Stimulated activated memory B cell treated with anti-CD40 and anti-IgM and Interleukin-4, amounts not matched to agents 10 μg/mL and 1 μg/mL and 100 μg/mL, for 72 hours (primary cell): ENCODE measurements at regions not wholly inside any gene's neighbourhood (a gene's known extent, or its start where the extent isn't known, plus 50 kb on each side); places are given as distances from the start of the nearest gene placed in this dataset.
"Not testable (repeated sequence)": the region's sequence is repeated elsewhere in the genome, so short reads cannot be mapped to it uniquely, and the experiment has no call there.

Source experiments
- ATAC-seq: fragments of 150-1000 bp; cut with Tn5 transposase; 2 replicates; pipeline ENCODE4 v1.10.0; 2021
- H3K27ac Mint-ChIP-seq: one replicate; pipeline ENCODE4 v1.8.0; 2022; ENCODE audit warnings: mild to moderate bottlenecking, mixed read lengths
- H3K27me3 Mint-ChIP-seq: one replicate; pipeline ENCODE4 v1.8.0; 2022; ENCODE audit warnings: mixed read lengths
- H3K36me3 Mint-ChIP-seq: one replicate; pipeline ENCODE4 v1.8.0; 2022; ENCODE audit warnings: mixed read lengths
- H3K4me1 Mint-ChIP-seq: one replicate; pipeline ENCODE4 v1.8.0; 2022; ENCODE audit warnings: mixed read lengths
- H3K4me3 Mint-ChIP-seq: one replicate; pipeline ENCODE4 v1.8.0; 2022; ENCODE audit warnings: mild to moderate bottlenecking, moderate library complexity, mixed read lengths
- H3K9me3 Mint-ChIP-seq: one replicate; pipeline ENCODE4 v1.8.0; 2022; ENCODE audit warnings: mixed read lengths

- ATAC-seq = no peak
- H3K9me3 Mint-ChIP-seq = no peaks in the 10 kb centered on the region
- H3K4me3 Mint-ChIP-seq = no peak overlapping the region
- peaks cover 6% of the 10 kb centered on the region for H3K4me1 Mint-ChIP-seq
- H3K27ac Mint-ChIP-seq = no peak overlapping the region
- no peaks in the 10 kb centered on the region for H3K27me3 Mint-ChIP-seq
- H3K36me3 Mint-ChIP-seq = no peaks in the 10 kb centered on the region
Measured at GRCh38 chr1:43038232-43038935, 79.7 kb upstream of the SLC2A1 start.

DNA sequence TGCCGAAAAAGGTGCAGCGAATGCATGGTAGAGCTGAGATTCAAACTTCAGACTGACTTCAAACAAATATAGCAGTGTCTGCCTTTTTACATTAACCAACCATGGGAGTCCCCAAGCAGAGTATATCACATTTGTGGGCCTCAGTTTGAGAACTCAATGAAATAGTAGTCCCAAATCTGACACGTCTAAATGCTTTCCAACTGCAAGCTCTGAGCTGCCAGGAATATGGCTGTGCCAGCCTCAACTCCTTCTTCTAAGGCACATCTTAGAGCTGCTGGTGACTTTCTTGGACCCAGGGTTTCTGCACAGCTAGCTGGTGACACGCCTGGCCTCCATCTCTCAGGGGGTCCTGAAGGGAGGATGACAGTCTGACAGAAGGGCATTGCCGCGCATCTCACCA lies 78.8 kb upstream of the SLC2A1 start:
- Mint-ChIP-seq H3K27ac (no peak overlapping the region), H3K36me3 (no peaks in the 10 kb centered on the region), H3K27me3 (no peaks in the 10 kb centered on the region), H3K9me3 (no peaks in the 10 kb centered on the region), H3K4me1 (peaks cover 6% of the 10 kb centered on the region), H3K4me3 (no peak overlapping the region)
- ATAC-seq = no peak

DNA sequence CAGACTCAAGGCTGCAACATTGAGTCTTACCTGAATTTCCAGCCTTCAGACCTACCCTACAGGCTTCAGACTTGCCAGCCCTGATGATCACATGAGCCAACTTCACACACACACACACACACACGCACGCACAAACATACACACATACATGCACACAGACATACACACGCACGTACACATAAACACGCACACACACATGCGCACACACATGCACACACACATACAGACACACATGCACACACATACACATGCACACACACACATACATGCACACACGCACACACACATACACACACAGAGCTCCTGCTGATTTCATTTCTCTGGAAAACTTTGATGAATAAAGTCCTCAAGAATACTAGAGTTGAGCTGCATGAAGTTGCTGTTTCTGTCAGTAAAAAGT lies 78.3 kb upstream of the SLC2A1 start:
- H3K27ac Mint-ChIP-seq = no peak overlapping the region
- H3K4me1 Mint-ChIP-seq = peaks cover 6% of the 10 kb centered on the region
- H3K36me3 Mint-ChIP-seq = no peaks in the 10 kb centered on the region
- no peaks in the 10 kb centered on the region for H3K27me3 Mint-ChIP-seq
- H3K4me3 Mint-ChIP-seq = no peak overlapping the region
- H3K9me3 Mint-ChIP-seq = no peaks in the 10 kb centered on the region
- ATAC-seq = no peak

DNA sequence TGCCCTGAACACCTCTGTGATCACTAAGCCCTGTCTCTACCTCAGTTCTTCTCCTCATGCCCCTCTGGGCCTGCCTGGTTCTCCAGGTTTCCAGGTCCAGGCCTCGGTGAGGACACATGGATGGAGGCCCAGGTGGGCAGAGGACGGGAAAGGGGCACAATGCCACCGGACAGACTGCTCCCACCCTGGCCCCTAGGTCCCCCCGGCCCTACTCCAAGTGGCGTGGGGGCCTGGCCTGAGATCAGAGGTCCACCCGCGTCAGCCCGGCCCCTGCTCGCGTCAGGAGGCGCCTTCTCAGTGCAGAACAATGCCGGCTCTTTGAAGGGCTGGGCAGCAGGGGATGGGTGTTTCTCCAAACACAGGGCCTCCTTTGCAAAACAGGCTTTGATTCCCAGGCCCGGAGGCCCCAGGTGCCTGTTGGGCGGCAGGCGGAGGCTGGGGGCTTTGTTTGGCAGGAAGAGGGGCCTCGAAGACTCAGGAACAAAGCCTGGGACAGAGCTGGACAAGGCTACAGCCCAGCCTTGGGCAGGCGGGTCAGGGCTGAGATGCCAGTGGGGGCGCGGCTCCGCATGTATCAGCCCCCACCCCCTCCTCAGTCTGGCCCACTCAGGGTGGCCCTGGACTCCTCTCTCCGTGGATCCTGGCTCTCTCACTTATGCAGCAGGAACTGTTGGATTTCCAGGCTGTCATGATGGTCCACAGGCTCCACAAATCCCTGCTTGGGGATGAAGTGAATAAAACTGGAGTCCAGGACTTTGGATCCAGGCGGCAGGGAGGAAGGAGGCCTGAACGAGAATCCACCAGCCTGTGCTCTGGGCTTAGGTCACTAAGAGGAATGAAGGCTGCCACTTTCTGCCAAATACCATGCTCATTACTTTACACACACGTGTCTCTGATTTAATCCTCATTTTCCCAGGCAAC lies 77.4 kb upstream of the SLC2A1 start:
- H3K36me3 Mint-ChIP-seq = no peaks in the 10 kb centered on the region
- H3K27ac Mint-ChIP-seq = no peak overlapping the region
- no peaks in the 10 kb centered on the region for H3K27me3 Mint-ChIP-seq
- no peaks in the 10 kb centered on the region for H3K9me3 Mint-ChIP-seq
- peaks cover 6% of the 10 kb centered on the region for H3K4me1 Mint-ChIP-seq
- ATAC-seq = no peak
- H3K4me3 Mint-ChIP-seq = no peak overlapping the region

GRCh38 chr1:43034778-43035177 lies 76.1 kb upstream of the SLC2A1 start:
- no peaks in the 10 kb centered on the region for H3K36me3 Mint-ChIP-seq
- ATAC-seq = no peak

DNA sequence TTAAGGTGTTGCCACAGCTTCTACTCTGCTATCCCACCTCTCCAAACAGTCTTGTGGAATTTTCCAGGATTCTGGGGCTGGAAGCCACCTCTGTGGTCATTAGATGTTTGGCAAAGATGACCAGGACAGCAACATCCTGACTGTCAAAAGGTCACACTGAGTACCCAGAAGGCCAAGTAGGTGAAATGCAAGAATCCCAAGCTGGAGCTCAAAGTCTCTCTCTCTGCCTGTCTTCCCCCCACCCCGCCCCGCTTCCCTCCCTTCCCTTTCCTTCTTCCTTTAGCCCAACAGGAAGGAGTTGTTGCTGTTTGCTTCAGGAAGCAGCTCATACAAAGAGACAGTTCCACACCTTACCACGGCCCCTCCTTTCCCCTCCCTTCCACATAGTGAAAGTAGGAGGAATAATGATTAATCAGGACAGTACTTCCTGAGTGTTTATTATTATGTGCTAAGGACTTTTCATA lies 75.6 kb upstream of the SLC2A1 start:
- H3K36me3 Mint-ChIP-seq = no peaks in the 10 kb centered on the region
- no peak for ATAC-seq
- H3K4me3 Mint-ChIP-seq = no peak overlapping the region
- no peaks in the 10 kb centered on the region for H3K27me3 Mint-ChIP-seq
- peak overlapping the region; percentile 28 for H3K27ac Mint-ChIP-seq
- no peaks in the 10 kb centered on the region for H3K9me3 Mint-ChIP-seq
- H3K4me1 Mint-ChIP-seq = peaks cover 6% of the 10 kb centered on the region

More at GRCh38 chr1:43034778-43035177, 76.1 kb upstream of the SLC2A1 start:
- Mint-ChIP-seq H3K4me3 (no peak overlapping the region), H3K4me1 (peaks cover 6% of the 10 kb centered on the region), H3K27me3 (no peaks in the 10 kb centered on the region), H3K9me3 (no peaks in the 10 kb centered on the region), H3K27ac (peak overlapping the region; percentile 28)

DNA sequence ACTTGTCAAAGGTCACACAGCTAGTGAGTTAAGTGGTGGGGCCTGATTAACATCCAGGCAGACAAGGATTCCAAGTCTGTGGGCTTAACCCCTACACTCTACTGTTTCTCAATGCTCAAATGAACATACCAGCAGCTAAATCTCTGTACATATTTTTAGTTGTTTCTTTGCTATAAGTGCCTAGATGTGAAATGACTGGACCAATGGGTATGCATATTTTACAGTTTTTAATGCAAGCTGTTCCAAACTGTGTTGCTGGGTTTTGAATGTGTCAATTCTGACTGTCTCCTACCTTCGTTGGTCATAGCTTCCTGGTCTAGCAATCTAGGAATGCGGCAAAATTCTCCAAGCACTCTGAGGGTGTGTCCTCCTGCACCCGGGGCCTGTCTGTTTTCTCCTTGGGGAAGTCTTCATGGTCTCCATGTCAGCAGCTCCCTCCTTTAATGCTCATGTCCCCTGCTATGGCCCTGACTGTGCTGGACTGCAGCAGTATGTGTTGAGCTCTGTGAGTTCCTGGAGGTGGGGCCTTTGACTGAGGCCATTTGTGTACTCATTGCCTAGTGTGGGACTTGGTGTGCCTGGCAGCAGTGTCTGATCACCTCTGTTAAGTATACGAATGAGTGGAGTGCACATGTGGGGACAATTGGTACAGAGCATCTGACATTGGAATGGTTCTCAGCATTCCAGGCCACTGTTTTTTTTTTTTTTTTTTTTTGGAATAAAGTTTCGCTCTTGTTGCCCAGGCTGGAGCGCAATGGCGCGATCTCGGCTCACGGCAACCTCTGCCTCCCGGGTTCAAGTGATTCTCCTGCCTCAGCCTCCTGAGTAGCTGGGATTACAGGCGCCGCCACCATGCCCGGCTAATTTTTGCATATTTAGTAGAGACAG lies 72.9 kb upstream of the SLC2A1 start:
- ATAC-seq = no peak
- H3K36me3 Mint-ChIP-seq = no peaks in the 10 kb centered on the region
- H3K27me3 Mint-ChIP-seq = no peaks in the 10 kb centered on the region
- H3K4me1 Mint-ChIP-seq = peaks cover 6% of the 10 kb centered on the region
- H3K9me3 Mint-ChIP-seq = no peaks in the 10 kb centered on the region
- no peak overlapping the region for H3K27ac Mint-ChIP-seq
- no peak overlapping the region for H3K4me3 Mint-ChIP-seq

- no peak for ATAC-seq
- H3K9me3 Mint-ChIP-seq = no peaks in the 10 kb centered on the region
- no peak overlapping the region for H3K4me3 Mint-ChIP-seq
- H3K27me3 Mint-ChIP-seq = no peaks in the 10 kb centered on the region
- no peaks in the 10 kb centered on the region for H3K4me1 Mint-ChIP-seq
- no peak overlapping the region for H3K27ac Mint-ChIP-seq
- no peaks in the 10 kb centered on the region for H3K36me3 Mint-ChIP-seq
Measured at GRCh38 chr1:43024905-43025304, 66.2 kb upstream of the SLC2A1 start.

DNA sequence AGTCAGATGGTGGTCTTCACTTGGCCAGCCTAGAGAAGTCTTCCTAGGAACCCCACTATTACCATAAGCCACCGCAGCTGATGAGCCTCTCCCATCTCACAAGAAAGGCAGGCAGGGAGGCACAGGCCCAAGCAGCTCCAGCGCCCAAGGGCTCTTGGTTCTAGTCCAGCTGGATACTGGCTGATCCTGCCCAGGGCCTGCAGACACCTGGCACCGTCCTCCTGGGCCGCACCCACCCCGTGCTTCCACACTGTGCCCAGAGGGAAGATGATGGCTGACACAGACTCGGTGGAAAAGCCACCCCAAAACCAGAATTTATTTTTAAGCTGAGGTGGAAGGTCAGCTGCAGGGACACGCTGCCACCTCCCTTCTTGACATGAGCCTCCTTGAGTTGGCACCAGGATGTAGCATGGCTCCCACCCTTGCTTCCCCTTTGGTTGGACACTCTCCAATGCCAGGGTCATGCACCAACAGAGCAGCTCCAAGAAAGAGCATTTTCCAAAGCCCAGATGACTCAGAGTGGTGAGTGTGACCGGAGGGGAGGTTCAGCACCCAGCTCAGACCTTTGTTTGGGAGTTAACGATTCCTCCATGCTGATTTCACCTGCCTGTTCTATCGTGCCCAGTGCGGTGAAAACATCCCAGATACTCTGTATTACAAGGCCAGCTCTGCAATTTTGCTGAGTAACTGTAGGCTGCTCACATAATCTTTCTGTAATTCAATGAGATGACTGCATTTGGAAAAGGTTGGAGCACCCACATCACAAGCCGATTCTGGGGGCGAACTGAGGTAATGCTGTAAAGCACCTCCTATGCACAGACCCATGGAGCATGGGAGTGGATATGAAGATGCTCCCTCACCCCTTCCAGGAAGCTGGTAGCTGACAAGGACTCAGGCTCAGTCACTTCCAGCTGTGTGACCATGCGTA lies 63.1 kb upstream of the SLC2A1 start:
- H3K27ac Mint-ChIP-seq = no peak overlapping the region

GRCh38 chr1:43019226-43019625 lies 60.6 kb upstream of the SLC2A1 start:
- Mint-ChIP-seq H3K9me3 (no peaks in the 10 kb centered on the region), H3K27ac (no peak overlapping the region), H3K27me3 (no peaks in the 10 kb centered on the region), H3K4me3 (no peak overlapping the region), H3K4me1 (no peaks in the 10 kb centered on the region), H3K36me3 (no peaks in the 10 kb centered on the region)
- no peak for ATAC-seq

More for the DNA sequence above, 63.1 kb upstream of the SLC2A1 start:
- H3K4me1 Mint-ChIP-seq = no peaks in the 10 kb centered on the region
- H3K9me3 Mint-ChIP-seq = no peaks in the 10 kb centered on the region
- no peak for ATAC-seq
- no peaks in the 10 kb centered on the region for H3K36me3 Mint-ChIP-seq
- H3K27me3 Mint-ChIP-seq = no peaks in the 10 kb centered on the region
- no peak overlapping the region for H3K4me3 Mint-ChIP-seq

GRCh38 chr1:43018121-43018520 lies 59.5 kb upstream of the SLC2A1 start:
- Mint-ChIP-seq H3K4me3 (no peak overlapping the region), H3K36me3 (no peaks in the 10 kb centered on the region), H3K27me3 (peaks cover 9% of the 10 kb centered on the region), H3K27ac (no peak overlapping the region), H3K4me1 (no peaks in the 10 kb centered on the region), H3K9me3 (no peaks in the 10 kb centered on the region)
- no peak for ATAC-seq

GRCh38 chr1:43015269-43015668 lies 56.6 kb upstream of the SLC2A1 start:
- no peaks in the 10 kb centered on the region for H3K4me1 Mint-ChIP-seq
- no peak overlapping the region for H3K4me3 Mint-ChIP-seq
- no peaks in the 10 kb centered on the region for H3K36me3 Mint-ChIP-seq
- H3K9me3 Mint-ChIP-seq = no peaks in the 10 kb centered on the region
- peaks cover 16% of the 10 kb centered on the region for H3K27me3 Mint-ChIP-seq
- H3K27ac Mint-ChIP-seq = no peak overlapping the region
- ATAC-seq = no peak

- H3K4me3 Mint-ChIP-seq, H3K4me1 Mint-ChIP-seq, H3K9me3 Mint-ChIP-seq, H3K27ac Mint-ChIP-seq, ATAC-seq, H3K36me3 Mint-ChIP-seq: not testable (repeated sequence)
- peaks cover 16% of the 10 kb centered on the region for H3K27me3 Mint-ChIP-seq
Measured at GRCh38 chr1:43014579-43014978, 55.9 kb upstream of the SLC2A1 start.

- Mint-ChIP-seq H3K27me3 (peaks cover 30% of the 10 kb centered on the region), H3K27ac (no peak overlapping the region), H3K4me1 (no peaks in the 10 kb centered on the region), H3K9me3 (no peaks in the 10 kb centered on the region), H3K36me3 (no peaks in the 10 kb centered on the region), H3K4me3 (no peak overlapping the region)
- ATAC-seq = no peak
Measured at GRCh38 chr1:43011020-43011419, 52.4 kb upstream of the SLC2A1 start.
